ENCODE measurements at regions not wholly inside any gene's neighbourhood (a gene's known extent, or its start where the extent isn't known, plus 50 kb on each side); places are given as distances from the start of the nearest gene placed in this dataset.

DNA sequence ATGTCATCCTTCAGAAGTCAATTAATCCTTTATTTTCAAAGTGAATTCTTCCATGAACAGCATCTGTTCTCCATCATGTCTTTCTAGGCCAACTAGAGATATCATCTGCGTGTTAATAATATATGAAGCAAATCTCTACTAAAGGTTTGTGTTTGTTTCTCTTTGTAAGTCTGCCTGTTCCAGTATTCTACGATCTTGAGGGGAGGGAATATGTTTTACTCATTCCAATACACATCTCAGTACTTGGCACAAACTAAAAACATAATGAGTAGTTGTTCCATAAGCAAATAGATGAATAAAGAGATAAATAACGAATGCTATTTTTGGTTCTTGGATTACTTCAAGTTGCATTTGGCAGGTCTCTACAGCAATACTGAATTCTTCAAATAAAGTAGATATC, 470.7 kb upstream of the GRIN3A start:
- Histone ChIP-seq H3K4me3 (no peak overlapping the region), H3K36me3 (no peaks in the 10 kb centered on the region), H3K4me1 (no peaks in the 10 kb centered on the region), H3K27me3 (no peaks in the 10 kb centered on the region), H3K9me3 (no peaks in the 10 kb centered on the region), H3K27ac (no peak overlapping the region)
- ATAC-seq (no peak), DNase-seq (no peak)
- intact Hi-C loops (cut with DNase I) = no loop called here
- TF ChIP-seq, protein P1, sequence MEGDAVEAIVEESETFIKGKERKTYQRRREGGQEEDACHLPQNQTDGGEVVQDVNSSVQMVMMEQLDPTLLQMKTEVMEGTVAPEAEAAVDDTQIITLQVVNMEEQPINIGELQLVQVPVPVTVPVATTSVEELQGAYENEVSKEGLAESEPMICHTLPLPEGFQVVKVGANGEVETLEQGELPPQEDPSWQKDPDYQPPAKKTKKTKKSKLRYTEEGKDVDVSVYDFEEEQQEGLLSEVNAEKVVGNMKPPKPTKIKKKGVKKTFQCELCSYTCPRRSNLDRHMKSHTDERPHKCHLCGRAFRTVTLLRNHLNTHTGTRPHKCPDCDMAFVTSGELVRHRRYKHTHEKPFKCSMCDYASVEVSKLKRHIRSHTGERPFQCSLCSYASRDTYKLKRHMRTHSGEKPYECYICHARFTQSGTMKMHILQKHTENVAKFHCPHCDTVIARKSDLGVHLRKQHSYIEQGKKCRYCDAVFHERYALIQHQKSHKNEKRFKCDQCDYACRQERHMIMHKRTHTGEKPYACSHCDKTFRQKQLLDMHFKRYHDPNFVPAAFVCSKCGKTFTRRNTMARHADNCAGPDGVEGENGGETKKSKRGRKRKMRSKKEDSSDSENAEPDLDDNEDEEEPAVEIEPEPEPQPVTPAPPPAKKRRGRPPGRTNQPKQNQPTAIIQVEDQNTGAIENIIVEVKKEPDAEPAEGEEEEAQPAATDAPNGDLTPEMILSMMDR (IDR thresholded peaks at IDR 0.05) = no peak
- WGBS, 2 donors = 43 to 52% methylated on average over 3 of the region's 3 CpGs

DNA sequence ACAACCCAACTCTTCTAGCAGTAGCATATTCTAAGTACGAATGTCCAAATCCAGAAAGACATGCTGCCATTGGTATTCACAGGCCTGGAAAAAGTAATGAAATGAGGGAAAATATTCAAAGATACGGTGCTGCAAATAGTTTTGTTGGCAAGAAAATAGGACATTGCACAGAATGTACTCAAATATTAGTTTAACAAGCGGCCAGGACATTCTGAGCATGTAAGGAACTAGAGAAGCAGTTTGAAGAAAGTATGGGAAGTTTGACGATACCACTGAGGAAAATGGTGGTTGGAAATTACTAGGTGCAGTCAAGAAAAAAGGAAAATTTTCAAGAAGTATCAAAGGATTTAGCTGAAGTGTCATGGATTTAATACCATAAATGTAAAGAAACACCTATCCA, 468.0 kb upstream of the GRIN3A start:
- 81 to 89% methylated on average over 4 of the region's 4 CpGs for WGBS, 2 donors
- TF ChIP-seq, protein P1 (IDR thresholded peaks at IDR 0.05) = no peak
- Histone ChIP-seq H3K36me3 (no peaks in the 10 kb centered on the region), H3K27me3 (no peaks in the 10 kb centered on the region), H3K9me3 (no peaks in the 10 kb centered on the region), H3K27ac (no peak overlapping the region), H3K4me3 (no peak overlapping the region), H3K4me1 (no peaks in the 10 kb centered on the region)
- intact Hi-C loops (cut with DNase I) = no loop called here
- ATAC-seq = no peak
- no peak for DNase-seq

DNA sequence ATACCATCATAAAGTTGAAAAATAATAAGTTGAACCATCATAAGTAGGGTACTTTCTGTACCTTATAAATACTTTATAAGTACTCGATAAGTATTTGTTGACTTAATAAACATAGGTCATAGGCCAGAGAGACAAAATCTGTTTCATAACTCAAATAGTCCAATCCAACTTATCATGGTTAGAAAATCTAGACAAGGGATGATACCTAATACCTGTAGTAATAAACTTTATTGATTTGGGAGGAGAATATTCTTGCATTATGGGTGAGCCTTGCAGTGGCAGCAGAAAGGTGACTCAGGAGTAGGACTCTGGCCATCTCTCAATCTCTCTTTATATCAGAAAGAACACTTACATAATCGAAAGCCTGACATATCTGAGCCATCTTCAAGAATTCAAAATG, 466.8 kb upstream of the GRIN3A start:
- intact Hi-C loops (cut with DNase I) = no loop called here
- WGBS, 2 donors = 83 to 85% methylated on average over 2 of the region's 2 CpGs
- Histone ChIP-seq H3K27me3 (no peaks in the 10 kb centered on the region), H3K27ac (no peak overlapping the region), H3K36me3 (no peaks in the 10 kb centered on the region), H3K9me3 (no peaks in the 10 kb centered on the region), H3K4me1 (no peaks in the 10 kb centered on the region), H3K4me3 (no peak overlapping the region)
- TF ChIP-seq, protein P1 (IDR thresholded peaks at IDR 0.05) = no peak
- ATAC-seq (no peak), DNase-seq (no peak)

DNA sequence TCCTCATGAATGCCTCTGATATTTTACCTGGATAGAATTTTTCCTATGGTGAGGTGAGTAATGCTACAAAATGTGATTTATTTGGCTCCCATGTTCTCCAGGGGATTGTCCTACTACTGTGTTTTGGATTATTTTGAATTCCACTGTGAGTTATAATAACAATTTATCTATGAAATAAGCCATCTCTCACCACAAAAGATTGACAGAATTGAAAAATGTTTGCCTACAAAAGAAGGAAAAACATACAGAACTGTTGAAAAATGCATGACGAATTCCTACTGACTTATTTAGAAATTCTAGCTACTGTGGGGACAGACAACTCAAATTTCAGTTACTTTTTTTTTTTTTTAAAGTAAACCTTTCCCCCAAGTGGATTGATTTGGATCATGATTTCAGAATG, 463.7 kb upstream of the GRIN3A start:
- Histone ChIP-seq H3K4me3 (no peak overlapping the region), H3K27me3 (no peaks in the 10 kb centered on the region), H3K27ac (no peak overlapping the region), H3K36me3 (no peaks in the 10 kb centered on the region), H3K4me1 (no peaks in the 10 kb centered on the region), H3K9me3 (peaks cover 0 to 12% (median 0%) of the 10 kb centered on the region in 11 donors)
- TF ChIP-seq, protein P1 (IDR thresholded peaks at IDR 0.05) = no peak
- no peak for DNase-seq
- no peak for ATAC-seq
- WGBS, 2 donors = 61 to 69% methylated on average over 1 of the region's 1 CpG
- intact Hi-C loops (cut with DNase I) = no loop called here

DNA sequence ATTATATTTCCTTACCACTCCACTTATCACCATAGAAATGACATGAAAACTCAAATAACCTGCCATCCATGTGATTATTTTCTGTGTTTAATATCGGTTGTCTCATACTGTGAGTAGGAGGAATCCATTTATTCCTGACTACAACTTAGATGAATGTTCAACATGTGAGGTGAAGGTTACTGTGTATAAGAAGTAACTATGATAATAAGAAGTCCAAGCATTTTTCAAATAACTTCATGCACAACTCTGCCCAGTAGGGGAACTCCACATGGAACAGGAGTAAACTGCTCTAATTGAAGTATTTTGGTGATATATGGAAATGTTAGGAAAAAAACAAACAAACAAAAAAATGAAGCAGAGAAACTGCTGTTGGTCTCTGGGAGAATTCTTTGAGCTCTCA, 447.5 kb upstream of the GRIN3A start:
- ATAC-seq = no peak

More for the DNA sequence above, 447.5 kb upstream of the GRIN3A start:
- H3K27me3 ChIP-seq = no peaks in the 10 kb centered on the region
- H3K4me1 ChIP-seq = peaks cover 0 to 9% (median 0%) of the 10 kb centered on the region in 9 donors
- H3K36me3 ChIP-seq = no peaks in the 10 kb centered on the region
- DNase-seq = no peak
- WGBS, 2 donors = 15 to 23% methylated on average over 1 of the region's 1 CpG
- TF ChIP-seq, protein P1 (IDR thresholded peaks at IDR 0.05) = no peak
- peaks cover 0 to 10% (median 0%) of the 10 kb centered on the region in 11 donors for H3K9me3 ChIP-seq
- H3K4me3 ChIP-seq = no peak overlapping the region
- intact Hi-C loops (cut with DNase I) = no loop called here
- H3K27ac ChIP-seq = no peak overlapping the region
